ENCODE measurements at regions not wholly inside any gene's neighbourhood (a gene's known extent, or its start where the extent isn't known, plus 50 kb on each side); places are given as distances from the start of the nearest gene placed in this dataset.

DNA sequence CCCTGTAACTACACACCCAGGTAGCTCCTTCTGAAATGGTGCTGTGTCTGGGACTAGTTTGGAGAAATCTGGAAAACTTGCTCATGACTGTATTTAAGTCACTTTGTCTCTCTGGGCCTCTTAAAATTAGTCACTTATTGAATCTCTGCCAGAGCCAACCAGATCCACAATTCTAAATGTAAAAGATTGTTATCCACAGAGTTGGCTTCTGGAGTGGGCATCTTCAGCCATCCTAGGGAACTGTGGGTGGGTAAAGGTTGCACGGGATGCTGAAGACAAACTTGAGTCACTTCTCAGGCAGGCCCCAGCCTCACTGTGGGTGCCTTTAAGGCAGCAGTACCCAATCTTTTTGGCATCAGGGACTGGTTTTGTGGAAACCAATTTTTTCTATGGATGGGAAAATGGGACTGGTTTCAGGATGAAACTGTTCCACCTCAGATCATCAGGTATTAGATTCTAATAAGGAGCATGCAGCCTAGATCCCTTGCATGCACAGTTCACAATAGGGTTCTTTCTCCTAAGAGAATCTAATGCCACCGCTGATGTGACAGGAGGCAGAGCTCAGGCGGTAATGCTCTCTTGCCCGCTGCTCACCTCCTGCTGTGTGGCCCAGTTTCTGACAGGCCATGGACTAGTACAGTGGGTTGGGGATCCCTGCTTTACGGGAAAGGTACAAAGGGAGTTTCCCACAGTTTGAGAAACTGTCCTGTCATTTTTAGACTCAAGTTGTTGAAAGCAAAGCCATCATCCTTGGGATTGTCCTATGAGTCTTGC is 98.3 kb upstream of the SPRED2 start:
- Histone ChIP-seq H3K36me3 (no peaks in the 10 kb centered on the region), H3K4me3 (no peak overlapping the region), H3K9me3 (no peaks in the 10 kb centered on the region), H3K4me1 (no peaks in the 10 kb centered on the region), H3K27me3 (no peaks in the 10 kb centered on the region), H3K27ac (no peak overlapping the region)
- DNase-seq (ENCODE audit: low spot score) = no peak
- TF ChIP-seq, protein P1, sequence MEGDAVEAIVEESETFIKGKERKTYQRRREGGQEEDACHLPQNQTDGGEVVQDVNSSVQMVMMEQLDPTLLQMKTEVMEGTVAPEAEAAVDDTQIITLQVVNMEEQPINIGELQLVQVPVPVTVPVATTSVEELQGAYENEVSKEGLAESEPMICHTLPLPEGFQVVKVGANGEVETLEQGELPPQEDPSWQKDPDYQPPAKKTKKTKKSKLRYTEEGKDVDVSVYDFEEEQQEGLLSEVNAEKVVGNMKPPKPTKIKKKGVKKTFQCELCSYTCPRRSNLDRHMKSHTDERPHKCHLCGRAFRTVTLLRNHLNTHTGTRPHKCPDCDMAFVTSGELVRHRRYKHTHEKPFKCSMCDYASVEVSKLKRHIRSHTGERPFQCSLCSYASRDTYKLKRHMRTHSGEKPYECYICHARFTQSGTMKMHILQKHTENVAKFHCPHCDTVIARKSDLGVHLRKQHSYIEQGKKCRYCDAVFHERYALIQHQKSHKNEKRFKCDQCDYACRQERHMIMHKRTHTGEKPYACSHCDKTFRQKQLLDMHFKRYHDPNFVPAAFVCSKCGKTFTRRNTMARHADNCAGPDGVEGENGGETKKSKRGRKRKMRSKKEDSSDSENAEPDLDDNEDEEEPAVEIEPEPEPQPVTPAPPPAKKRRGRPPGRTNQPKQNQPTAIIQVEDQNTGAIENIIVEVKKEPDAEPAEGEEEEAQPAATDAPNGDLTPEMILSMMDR (IDR thresholded peaks at IDR 0.05) = no peak

DNA sequence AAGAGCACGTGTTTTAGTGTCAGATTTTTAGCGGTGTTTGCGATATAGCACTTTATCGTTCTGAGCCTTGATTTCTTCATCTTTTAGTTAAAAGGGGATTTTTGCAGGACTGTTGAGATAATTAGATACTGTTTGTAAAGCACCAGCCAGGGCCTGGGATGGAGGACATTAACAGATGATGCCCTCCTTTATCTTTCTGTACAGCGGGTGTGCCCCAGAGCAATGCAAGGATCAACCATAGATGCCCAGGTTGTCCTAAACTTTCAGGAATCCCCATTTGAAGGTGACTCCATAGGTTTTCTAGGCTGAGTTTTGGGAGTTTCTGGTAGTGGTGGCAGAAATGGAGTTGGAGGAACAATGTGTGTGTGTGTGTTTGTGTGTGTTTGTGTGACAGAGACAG is 97.0 kb upstream of the SPRED2 start:
- Histone ChIP-seq H3K27me3 (no peaks in the 10 kb centered on the region), H3K36me3 (no peaks in the 10 kb centered on the region), H3K9me3 (no peaks in the 10 kb centered on the region), H3K27ac (no peak overlapping the region), H3K4me3 (no peak overlapping the region), H3K4me1 (no peaks in the 10 kb centered on the region)
- DNase-seq (ENCODE audit: low spot score) = no peak
- TF ChIP-seq, protein P1 (IDR thresholded peaks at IDR 0.05) = no peak

DNA sequence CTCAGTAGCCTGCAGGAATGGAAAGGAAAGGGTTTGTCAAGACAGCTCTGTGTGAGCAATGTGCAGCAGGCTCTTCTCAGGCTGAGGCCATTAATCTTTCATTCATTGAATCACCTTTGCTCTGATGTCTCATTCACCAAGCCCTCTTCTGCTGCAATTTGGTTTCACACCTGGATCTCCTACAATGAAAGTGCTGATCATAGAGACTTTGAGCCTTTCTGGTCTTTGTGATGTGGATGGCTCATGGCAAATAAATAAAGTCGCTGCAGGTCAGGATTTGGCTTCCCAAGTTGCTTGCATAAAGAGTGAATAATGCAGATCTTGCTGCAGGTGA is 95.8 kb upstream of the SPRED2 start:
- Histone ChIP-seq H3K36me3 (no peaks in the 10 kb centered on the region), H3K27ac (no peak overlapping the region), H3K4me3 (no peak overlapping the region), H3K4me1 (no peaks in the 10 kb centered on the region), H3K27me3 (no peaks in the 10 kb centered on the region), H3K9me3 (no peaks in the 10 kb centered on the region)
- no peak for DNase-seq (ENCODE audit: low spot score)
- TF ChIP-seq, protein P1 (IDR thresholded peaks at IDR 0.05) = no peak

DNA sequence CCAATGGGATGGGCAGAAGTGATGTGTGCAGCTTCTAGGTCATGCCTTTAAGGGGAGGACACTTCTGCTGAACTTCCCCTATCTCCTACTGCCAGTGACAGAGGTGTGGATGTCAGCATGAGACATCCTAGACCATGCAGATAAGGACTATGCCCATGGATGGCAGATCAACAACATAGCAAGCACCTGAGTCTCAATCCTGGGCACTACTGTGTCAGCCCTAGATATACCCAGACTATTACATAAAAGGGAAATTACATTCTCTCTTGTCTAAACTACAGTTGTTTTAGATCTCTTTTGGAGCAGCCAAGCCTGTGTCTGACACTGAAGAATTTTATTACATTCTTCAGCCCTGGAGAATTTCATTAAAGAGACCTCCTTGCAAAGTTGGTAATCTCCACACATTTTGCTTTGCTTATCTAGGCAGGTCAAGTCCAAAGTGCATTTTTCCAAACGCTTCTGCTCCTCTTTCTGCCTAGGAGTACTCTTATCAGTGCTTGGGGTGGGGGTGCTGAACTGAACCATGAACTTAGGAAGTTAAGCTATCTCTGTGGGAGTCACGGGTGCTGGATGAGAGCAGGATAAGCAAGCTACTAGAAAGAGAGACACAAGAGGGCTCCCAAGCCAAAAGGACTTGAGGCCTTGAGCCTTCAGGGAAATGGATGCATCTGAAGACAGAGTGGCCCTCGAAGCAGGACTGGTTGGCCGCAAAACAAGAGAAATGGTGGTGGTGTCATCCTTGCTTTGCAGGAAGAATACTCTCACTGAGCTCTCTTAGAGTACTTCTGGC is 95.2 kb upstream of the SPRED2 start:
- no peak overlapping the region for H3K4me3 ChIP-seq
- DNase-seq (ENCODE audit: low spot score) = no peak
- no peak overlapping the region for H3K27ac ChIP-seq
- H3K4me1 ChIP-seq = no peaks in the 10 kb centered on the region
- H3K27me3 ChIP-seq = no peaks in the 10 kb centered on the region
- TF ChIP-seq, protein P1 (IDR thresholded peaks at IDR 0.05) = no peak
- no peaks in the 10 kb centered on the region for H3K9me3 ChIP-seq
- no peaks in the 10 kb centered on the region for H3K36me3 ChIP-seq

DNA sequence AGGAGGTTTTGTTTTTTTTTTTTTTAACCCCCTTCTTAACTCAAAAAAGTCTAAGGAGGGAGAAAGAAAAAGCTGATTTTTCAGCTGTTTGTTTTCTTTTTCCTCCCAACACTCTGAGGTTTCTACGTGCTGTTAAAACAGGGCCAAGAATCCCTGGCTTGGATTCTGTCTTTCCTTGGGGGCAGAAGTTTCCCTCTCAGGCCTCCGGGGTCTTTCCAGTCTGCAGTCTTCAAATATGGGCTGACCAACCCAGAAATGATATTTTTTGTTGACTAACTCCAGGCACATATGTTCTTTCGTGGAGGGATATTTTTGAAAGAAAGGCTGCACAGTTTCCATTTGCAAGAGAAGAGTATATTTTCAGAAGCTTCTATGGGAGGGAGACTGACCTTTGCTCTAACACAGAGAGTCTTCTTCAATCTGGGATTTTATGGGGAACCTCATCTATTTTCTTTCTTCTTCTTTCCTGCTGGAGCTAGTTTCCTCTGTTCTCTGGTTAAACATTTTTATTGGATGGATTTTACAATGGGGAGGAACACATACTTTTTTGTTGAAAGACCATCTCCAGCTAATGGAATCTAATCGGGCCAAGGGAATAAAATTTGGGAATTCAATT is 93.3 kb upstream of the SPRED2 start:
- Histone ChIP-seq H3K4me1 (no peaks in the 10 kb centered on the region), H3K4me3 (no peak overlapping the region), H3K9me3 (no peaks in the 10 kb centered on the region), H3K36me3 (no peaks in the 10 kb centered on the region), H3K27me3 (no peaks in the 10 kb centered on the region), H3K27ac (no peak overlapping the region)
- DNase-seq (ENCODE audit: low spot score) = no peak
- TF ChIP-seq, protein P1 (IDR thresholded peaks at IDR 0.05) = no peak

All from right atrium auricular region (tissue), 2 donors.